Kidney (tissue), 13 donors: ENCODE measurements at regions not wholly inside any gene's neighbourhood (a gene's known extent, or its start where the extent isn't known, plus 50 kb on each side); places are given as distances from the start of the nearest gene placed in this dataset.
A peak's percentile ranks its signal among the peaks of the same experiment; 100 is the strongest.

Experiments used
- DNase-seq, 5 donors: peaks; one replicate each; pipeline ENCODE4 v3.0.0-alpha.2; 2013 to 2020
- FAIRE-seq: peaks from 2 replicates; lab custom pipeline; 2012; peaks lifted over from hg19 to GRCh38; lab: Jason Lieb, UNC
- H3K27ac ChIP-seq, 2 donors: one replicate each; pipeline ENCODE4 v1.7.0; 2013; ENCODE audit warnings: low read depth in 2 of 2, low read length in 2 of 2, inconsistent platforms in 1 of 2
- H3K27me3 ChIP-seq: one replicate; pipeline ENCODE4 v1.7.1; 2013; ENCODE audit warnings: low read length, inconsistent platforms; ENCODE audit not compliant: control insufficient read depth, insufficient read depth
- H3K36me3 ChIP-seq, 3 donors: one replicate each; pipeline versions ENCODE4 v1.7.0 to v1.7.1; 2013; ENCODE audit warnings: low read length in 3 of 3, control low read depth in 1 of 3, inconsistent platforms in 1 of 3; ENCODE audit not compliant: insufficient read depth in 3 of 3, control insufficient read depth in 2 of 3
- H3K4me1 ChIP-seq, 3 donors: one replicate each; pipeline versions ENCODE4 v1.7.0 to v1.7.1; 2013; ENCODE audit warnings: low read length in 3 of 3, inconsistent platforms in 1 of 3, low read depth in 1 of 3; ENCODE audit not compliant: control insufficient read depth in 2 of 3, insufficient read depth in 2 of 3
- H3K4me3 ChIP-seq, 3 donors: one replicate each; pipeline versions ENCODE4 v1.7.0 to v1.8.1; 2013; ENCODE audit warnings: low read length in 3 of 3, control low read depth in 1 of 3, inconsistent platforms in 1 of 3
- H3K9ac ChIP-seq, 3 donors: one replicate each; pipeline versions ENCODE4 v1.7.0 to v1.7.1; 2013; ENCODE audit warnings: low read length in 3 of 3, control low read depth in 1 of 3, inconsistent platforms in 1 of 3
- H3K9me3 ChIP-seq, 3 donors: one replicate each; pipeline versions ENCODE4 v1.7.0 to v1.7.1; 2013; ENCODE audit warnings: low read length in 3 of 3, control low read depth in 1 of 3, inconsistent platforms in 1 of 3; ENCODE audit not compliant: control insufficient read depth in 2 of 3, insufficient read depth in 1 of 3
- CTCF ChIP-seq: IDR thresholded peaks from 3 replicates; pipeline ENCODE4 v1.5.1; 2012; ENCODE audit warnings: mild to moderate bottlenecking, moderate library complexity, borderline replicate concordance; ENCODE audit not compliant: insufficient read depth; ENCODE audit errors: extremely low read depth
- intact Hi-C: fragments of 100-400 bp; cut with DNase I; formaldehyde crosslinking; loops from one replicate; pipeline ENCODE4 v1.11.1; 2022
- donor health status: control.
- donor health status: control.
- donor health status: control.
- donor health status: control.
- donor health status: control.
- donor health status: DM: yes; HTN: yes; CAD: no.
- donor health status: Normal renal cell carcinoma (clear cell type).

DNA sequence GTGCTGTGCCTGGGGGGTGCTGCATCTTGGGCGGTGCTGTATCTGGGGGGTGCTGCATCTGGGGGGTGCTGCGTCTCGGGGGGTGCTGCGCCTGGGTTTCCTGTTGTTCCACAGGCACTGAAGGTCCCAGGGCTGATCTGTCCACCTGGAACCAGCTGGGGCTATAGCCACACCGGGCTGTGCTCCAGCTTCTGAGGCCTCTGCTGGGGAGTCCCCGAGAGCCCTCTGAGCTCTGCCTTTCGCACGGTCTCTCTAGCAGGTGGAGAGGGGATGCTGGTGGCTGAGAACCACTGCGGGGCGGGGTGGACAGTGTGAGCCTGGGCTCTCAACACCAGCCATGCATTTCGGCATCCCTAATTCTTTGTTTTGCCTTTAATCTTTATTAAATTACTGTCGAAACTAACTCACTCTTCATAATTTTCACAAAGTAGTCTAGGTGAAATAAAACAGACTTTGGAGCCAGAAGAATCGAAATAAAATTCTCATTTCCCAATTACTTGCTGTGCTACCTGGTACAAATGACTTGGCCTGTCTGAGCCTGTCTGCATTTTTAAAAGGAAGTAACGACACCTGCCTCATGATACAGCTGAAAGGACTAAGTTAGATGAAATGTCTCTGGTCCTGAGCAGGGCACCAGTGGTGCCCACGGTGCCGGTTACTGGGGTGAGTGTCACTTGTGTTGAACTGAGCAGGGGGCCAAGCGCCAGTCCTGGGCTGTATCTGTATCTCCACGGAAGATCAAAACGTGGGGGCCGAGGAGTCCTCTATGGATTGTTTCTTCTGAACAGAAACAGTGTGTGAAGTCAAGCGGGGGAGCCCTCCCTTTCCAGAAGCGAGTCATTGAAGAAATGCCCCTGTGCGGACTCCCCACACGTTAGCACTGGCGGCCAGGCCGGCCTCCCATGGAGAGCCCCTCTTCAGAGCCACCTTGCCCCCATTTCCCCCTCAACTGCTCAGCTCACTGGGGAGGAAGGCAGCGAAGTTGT is 142.0 kb downstream of the ASB1 start:
- Histone ChIP-seq H3K9me3 (no peaks in the 10 kb centered on the region), H3K4me1 (no peaks in the 10 kb centered on the region), H3K9ac (no peak overlapping the region), H3K36me3 (no peaks in the 10 kb centered on the region), H3K4me3 (no peak overlapping the region), H3K27ac (no peak overlapping the region), H3K27me3 (no peaks in the 10 kb centered on the region)
- DNase-seq = peak in 1 of 5 donors; percentile 19
- TF ChIP-seq CTCF = no peak
- intact Hi-C loops = no loop called here
- no peak for FAIRE-seq

GRCh38 chr2:238569507-238570195 is 142.9 kb downstream of the ASB1 start:
- H3K27me3 ChIP-seq = no peaks in the 10 kb centered on the region
- H3K27ac ChIP-seq = no peak overlapping the region
- FAIRE-seq = no peak

DNA sequence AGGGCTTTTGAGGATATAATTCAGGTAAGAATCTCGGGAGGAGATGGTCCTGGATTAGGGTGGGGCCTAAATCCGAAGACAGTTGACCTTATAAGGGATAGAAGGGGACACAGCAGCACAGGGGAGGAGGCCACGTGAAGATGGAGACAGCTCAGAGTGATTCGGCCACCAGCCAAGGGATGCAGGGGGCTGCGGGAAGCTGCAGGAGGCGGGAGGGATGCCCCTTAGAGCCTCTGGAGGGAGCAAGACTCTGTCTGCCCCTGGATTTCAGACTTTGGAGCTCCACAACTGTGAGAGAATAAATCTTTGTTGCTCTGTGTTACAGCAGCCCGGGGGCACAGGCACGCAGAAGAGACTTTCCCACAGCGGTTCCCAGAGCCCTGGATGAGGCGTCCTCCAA is 143.7 kb downstream of the ASB1 start:
- no peak for TF ChIP-seq CTCF
- no peak overlapping the region for H3K27ac ChIP-seq
- H3K27me3 ChIP-seq = no peaks in the 10 kb centered on the region
- H3K4me1 ChIP-seq = no peaks in the 10 kb centered on the region
- intact Hi-C loops = no loop called here
- no peak overlapping the region for H3K9ac ChIP-seq
- FAIRE-seq (no peak), DNase-seq (no peak)
- no peaks in the 10 kb centered on the region for H3K9me3 ChIP-seq
- H3K4me3 ChIP-seq = no peak overlapping the region
- H3K36me3 ChIP-seq = no peaks in the 10 kb centered on the region

More at GRCh38 chr2:238569507-238570195, 142.9 kb downstream of the ASB1 start:
- Histone ChIP-seq H3K36me3 (no peaks in the 10 kb centered on the region), H3K4me1 (no peaks in the 10 kb centered on the region), H3K9ac (no peak overlapping the region), H3K4me3 (no peak overlapping the region), H3K9me3 (no peaks in the 10 kb centered on the region)
- intact Hi-C loops = no loop called here
- peak in 1 of 5 donors; percentile 31 for DNase-seq
- no peak for TF ChIP-seq CTCF
